Osteoblast (primary cell): ENCODE measurements at regions not wholly inside any gene's neighbourhood (a gene's known extent, or its start where the extent isn't known, plus 50 kb on each side); places are given as distances from the start of the nearest gene placed in this dataset.
A peak's percentile ranks its signal among the peaks of the same experiment; 100 is the strongest.

Experiments used
- DNase-seq: peaks from one replicate; pipeline ENCODE4 v3.0.0; 2011; ENCODE audit warnings: low spot score, mixed read lengths; ENCODE audit not compliant: insufficient read length; ENCODE audit errors: missing footprints
- H2AFZ ChIP-seq: 2 replicates; pipeline ENCODE4 v1.6.0; 2011; ENCODE audit warnings: mild to moderate bottlenecking, low read length
- H3K27ac ChIP-seq: 2 replicates; pipeline ENCODE4 v1.5.1; 2011; ENCODE audit warnings: mild to moderate bottlenecking, low read depth, low read length, moderate library complexity
- H3K27me3 ChIP-seq: 2 replicates; pipeline ENCODE4 v1.6.0; 2012; ENCODE audit warnings: mild to moderate bottlenecking, control low read depth, inconsistent platforms, low read length, moderate library complexity; ENCODE audit not compliant: insufficient read depth
- H3K36me3 ChIP-seq: 2 replicates; pipeline ENCODE4 v1.5.1; 2011; ENCODE audit warnings: mild to moderate bottlenecking, low read length, control low read depth, moderate library complexity; ENCODE audit not compliant: insufficient read depth
- H3K4me1 ChIP-seq: 2 replicates; pipeline ENCODE4 v1.5.1; 2011; ENCODE audit warnings: mild to moderate bottlenecking, low read length, control low read depth, moderate library complexity; ENCODE audit not compliant: insufficient read depth
- H3K4me2 ChIP-seq: 2 replicates; pipeline ENCODE4 v1.6.0; 2011; ENCODE audit warnings: mild to moderate bottlenecking, low read length; ENCODE audit not compliant: insufficient read depth
- H3K4me3 ChIP-seq: fragments of 200-600 bp; sonication (generic); 3 replicates; pipeline ENCODE4 v1.5.1; 2012; ENCODE audit warnings: mild to moderate bottlenecking, low read length, inconsistent platforms; ENCODE audit not compliant: insufficient read depth
- H3K79me2 ChIP-seq: 2 replicates; pipeline ENCODE4 v1.6.0; 2012; ENCODE audit warnings: mild to moderate bottlenecking, low read length, control low read depth, inconsistent platforms; ENCODE audit not compliant: insufficient read depth
- H3K9me3 ChIP-seq: 2 replicates; pipeline ENCODE4 v1.5.1; 2011; ENCODE audit warnings: low read depth, low read length, control low read depth
- H4K20me1 ChIP-seq: 2 replicates; pipeline ENCODE4 v1.6.0; 2012; ENCODE audit warnings: mild to moderate bottlenecking, low read length, control low read depth; ENCODE audit not compliant: insufficient read depth
- CTCF ChIP-seq: IDR thresholded peaks from 2 replicates; pipeline ENCODE4 v1.5.1; 2011; ENCODE audit warnings: mild to moderate bottlenecking, low read depth, low read length, moderate library complexity; ENCODE audit errors: extremely low read depth

DNA sequence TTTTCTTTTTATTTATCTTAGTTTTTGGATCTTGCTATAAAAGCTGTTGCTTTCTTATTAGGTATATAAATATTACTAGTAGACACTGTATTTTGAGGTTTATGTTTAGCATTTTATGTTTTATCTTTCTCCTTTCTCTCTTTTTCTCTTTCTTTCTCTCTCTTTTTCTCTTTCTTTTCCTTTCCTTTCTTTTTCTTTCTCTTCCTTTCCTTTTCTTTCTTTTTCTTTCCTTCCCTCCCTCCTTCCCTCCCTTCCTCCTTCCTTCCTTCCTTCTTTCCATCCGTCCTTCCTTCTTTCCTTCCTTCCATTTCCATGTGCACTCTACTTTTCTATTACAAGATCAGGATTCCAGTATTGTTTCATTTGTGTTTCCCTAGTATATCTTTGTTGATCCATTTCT lies 814.8 kb downstream of the KCNJ3 start:
- no peak for TF ChIP-seq CTCF
- DNase-seq: no peak
- Histone ChIP-seq H2AFZ (no peak overlapping the region), H3K27ac (no peak overlapping the region), H3K36me3 (no peaks in the 10 kb centered on the region), H3K79me2 (no peaks in the 10 kb centered on the region), H4K20me1 (no peaks in the 10 kb centered on the region), H3K4me1 (no peaks in the 10 kb centered on the region), H3K4me2 (no peak overlapping the region), H3K4me3 (no peak overlapping the region), H3K9me3 (no peaks in the 10 kb centered on the region), H3K27me3 (no peaks in the 10 kb centered on the region)

- DNase-seq: no peak
- Histone ChIP-seq H3K4me3 (no peak overlapping the region), H3K27ac (no peak overlapping the region), H2AFZ (no peak overlapping the region), H3K9me3 (peaks cover 2% of the 10 kb centered on the region), H3K79me2 (no peaks in the 10 kb centered on the region), H3K27me3 (no peaks in the 10 kb centered on the region), H4K20me1 (no peaks in the 10 kb centered on the region), H3K4me2 (no peak overlapping the region), H3K4me1 (no peaks in the 10 kb centered on the region), H3K36me3 (no peaks in the 10 kb centered on the region)
- TF ChIP-seq CTCF: no peak
These were observed 804.3 kb downstream of the KCNJ3 start for GRCh38 chr2:155502766-155503165.

DNA sequence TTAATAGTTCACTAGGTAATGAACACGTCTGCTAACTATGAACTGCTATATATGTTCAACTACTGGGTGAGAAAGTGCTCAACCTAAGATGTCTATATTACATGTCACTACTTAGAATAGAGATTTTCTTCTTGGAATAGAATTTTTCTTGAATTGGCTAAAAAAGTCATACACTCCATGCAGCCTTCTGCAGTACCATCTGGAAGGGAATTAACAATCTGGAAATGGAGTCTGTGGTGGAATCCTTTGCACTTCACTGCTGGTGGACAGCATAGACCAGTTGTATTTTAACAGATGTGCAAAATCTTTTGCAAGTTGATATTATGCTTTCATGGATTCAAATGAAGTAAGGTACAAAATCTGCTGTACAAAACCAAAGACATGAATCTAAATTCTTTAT lies 799.6 kb downstream of the KCNJ3 start:
- no peak for TF ChIP-seq CTCF
- Histone ChIP-seq H3K4me1 (no peaks in the 10 kb centered on the region), H3K36me3 (no peaks in the 10 kb centered on the region), H2AFZ (no peak overlapping the region), H3K27me3 (no peaks in the 10 kb centered on the region), H3K4me3 (no peak overlapping the region), H3K79me2 (no peaks in the 10 kb centered on the region), H3K4me2 (no peak overlapping the region), H3K9me3 (no peaks in the 10 kb centered on the region), H4K20me1 (no peaks in the 10 kb centered on the region), H3K27ac (no peak overlapping the region)
- no peak for DNase-seq

GRCh38 chr2:155494744-155495143 lies 796.2 kb downstream of the KCNJ3 start:
- no peaks in the 10 kb centered on the region for H4K20me1 ChIP-seq
- no peak overlapping the region for H2AFZ ChIP-seq
- no peak for TF ChIP-seq CTCF
- H3K4me2 ChIP-seq: no peak overlapping the region
- H3K27ac ChIP-seq: no peak overlapping the region
- H3K36me3 ChIP-seq: no peaks in the 10 kb centered on the region
- H3K27me3 ChIP-seq: no peaks in the 10 kb centered on the region
- no peaks in the 10 kb centered on the region for H3K79me2 ChIP-seq
- DNase-seq: peak; percentile 11
- no peaks in the 10 kb centered on the region for H3K4me1 ChIP-seq
- H3K9me3 ChIP-seq: no peaks in the 10 kb centered on the region
- H3K4me3 ChIP-seq: no peak overlapping the region
